Testis (tissue), 2 donors: ENCODE measurements at regions not wholly inside any gene's neighbourhood (a gene's known extent, or its start where the extent isn't known, plus 50 kb on each side); places are given as distances from the start of the nearest gene placed in this dataset.

ENCODE experiments used
- DNase-seq: peaks from one replicate; pipeline ENCODE4 v3.0.0-alpha.2; 2019
- H3K27ac ChIP-seq, 2 donors: fragments of 200-600 bp; sonication (generic); one replicate each; pipeline ENCODE4 v1.5.1; 2019
- H3K27me3 ChIP-seq: fragments of 200-600 bp; sonication (generic); one replicate; pipeline ENCODE4 v1.5.1; 2019
- H3K36me3 ChIP-seq: fragments of 200-600 bp; sonication (generic); one replicate; pipeline ENCODE4 v1.5.1; 2017; ENCODE audit warnings: low read depth; ENCODE audit errors: missing control alignments
- H3K4me1 ChIP-seq: fragments of 200-600 bp; sonication (generic); one replicate; pipeline ENCODE4 v1.5.1; 2019
- H3K4me3 ChIP-seq, 2 donors: fragments of 200-600 bp; sonication (generic); one replicate each; pipeline ENCODE4 v1.5.1; 2017 to 2019
- H3K9me3 ChIP-seq: fragments of 200-600 bp; sonication (generic); one replicate; pipeline ENCODE4 v1.5.1; 2017
- CTCF ChIP-seq, 3 experiments: fragments of 450-650 bp in 2 of 3; fragments of 200-600 bp in 1 of 3; sonication (generic) in 1 of 3; IDR thresholded peaks; one replicate each; pipeline ENCODE4 v1.5.1; 2016 to 2019; ENCODE audit warnings: antibody characterized with exemption in 3 of 3, mild to moderate bottlenecking in 2 of 3, moderate library complexity in 1 of 3
- POLR2A ChIP-seq: fragments of 450-650 bp; IDR thresholded peaks from one replicate; pipeline ENCODE4 v1.6.1; 2017; ENCODE audit warnings: antibody characterized with exemption, mild to moderate bottlenecking, moderate library complexity
- WGBS, 2 donors: methylation state at CpG; one replicate each; pipeline ENCODE4 v1.1.5; 2018; 5-methylcytosine and 5-hydroxymethylcytosine counted together
- intact Hi-C: fragments of 100-400 bp; cut with DNase I; formaldehyde crosslinking; loops from one replicate; pipeline ENCODE4 v1.15.1; 2023; ENCODE audit warnings: low total_unique reads

- Histone ChIP-seq H3K36me3 (no peaks in the 10 kb centered on the region), H3K4me3 (no peak overlapping the region), H3K27ac (no peak overlapping the region), H3K27me3 (no peaks in the 10 kb centered on the region), H3K4me1 (no peaks in the 10 kb centered on the region), H3K9me3 (no peaks in the 10 kb centered on the region)
- DNase-seq: no peak
- TF ChIP-seq CTCF (IDR thresholded peaks at IDR 0.05) (no peak), POLR2A (no peak)
- intact Hi-C loops: no loop called here
- WGBS, 2 donors: 77 to 82% methylated on average over 5 of the region's 5 CpGs
Observed at GRCh38 chr5:2109566-2109965, 226.8 kb upstream of the IRX4 start.

- WGBS, 2 donors: 91 to 94% methylated on average over 2 of the region's 2 CpGs
- no peak for DNase-seq
- intact Hi-C loops: no loop called here
- H3K27ac ChIP-seq: no peak overlapping the region
- H3K9me3 ChIP-seq: no peaks in the 10 kb centered on the region
- no peak overlapping the region for H3K4me3 ChIP-seq
- H3K4me1 ChIP-seq: no peaks in the 10 kb centered on the region
- no peaks in the 10 kb centered on the region for H3K27me3 ChIP-seq
- TF ChIP-seq CTCF (IDR thresholded peaks at IDR 0.05) (no peak), POLR2A (no peak)
- no peaks in the 10 kb centered on the region for H3K36me3 ChIP-seq
Observed at GRCh38 chr5:2106721-2107120, 224.0 kb upstream of the IRX4 start.

- TF ChIP-seq CTCF (IDR thresholded peaks at IDR 0.05) (no peak), POLR2A (no peak)
- DNase-seq: no peak
- Histone ChIP-seq H3K4me1 (no peaks in the 10 kb centered on the region), H3K27ac (no peak overlapping the region), H3K27me3 (no peaks in the 10 kb centered on the region), H3K9me3 (no peaks in the 10 kb centered on the region), H3K4me3 (no peak overlapping the region), H3K36me3 (no peaks in the 10 kb centered on the region)
- intact Hi-C loops: no loop called here
- WGBS, 2 donors: 81 to 93% methylated on average over 12 of the region's 12 CpGs
Observed at GRCh38 chr5:2105141-2105540, 222.4 kb upstream of the IRX4 start.

- no peak for TF ChIP-seq CTCF (IDR thresholded peaks at IDR 0.05)
- TF ChIP-seq POLR2A: no peak
- Histone ChIP-seq H3K36me3 (no peaks in the 10 kb centered on the region), H3K9me3 (no peaks in the 10 kb centered on the region), H3K4me3 (no peak overlapping the region), H3K27me3 (no peaks in the 10 kb centered on the region), H3K27ac (no peak overlapping the region), H3K4me1 (no peaks in the 10 kb centered on the region)
- DNase-seq: no peak
- 62 to 68% methylated on average over 6 of the region's 6 CpGs for WGBS, 2 donors
- intact Hi-C loops: no loop called here
Observed at GRCh38 chr5:2103940-2104339, 221.2 kb upstream of the IRX4 start.

GRCh38 chr5:2102819-2103776, 220.4 kb upstream of the IRX4 start:
- no peak overlapping the region for H3K4me3 ChIP-seq
- no peak for TF ChIP-seq CTCF (IDR thresholded peaks at IDR 0.05)
- no peak for TF ChIP-seq POLR2A
- DNase-seq: no peak
- no peaks in the 10 kb centered on the region for H3K4me1 ChIP-seq
- no peaks in the 10 kb centered on the region for H3K27me3 ChIP-seq
- no peaks in the 10 kb centered on the region for H3K36me3 ChIP-seq
- H3K27ac ChIP-seq: no peak overlapping the region
- 65 to 75% methylated on average over 25 to 36 of the region's 36 CpGs for WGBS, 2 donors
- intact Hi-C loops: no loop called here
- H3K9me3 ChIP-seq: no peaks in the 10 kb centered on the region
